HCT116 (cell line): ENCODE measurements at regions not wholly inside any gene's neighbourhood (a gene's known extent, or its start where the extent isn't known, plus 50 kb on each side); places are given as distances from the start of the nearest gene placed in this dataset.

Experiments used
- CBX3 ChIP-seq: IDR thresholded peaks from 2 replicates; pipeline ENCODE4 v1.6.1; 2012; ENCODE audit warnings: low read depth
- EZH2 ChIP-seq: fragments of 200-600 bp; sonication (generic); IDR thresholded peaks from 2 replicates; pipeline ENCODE4 v1.6.1; 2017; ENCODE audit warnings: antibody characterized with exemption, mixed run types
- EZH2phosphoT487 ChIP-seq: fragments of 200-600 bp; IDR thresholded peaks from 2 replicates; pipeline ENCODE4 v1.6.1; 2018; ENCODE audit warnings: antibody characterized with exemption, borderline replicate concordance
- FOSL1 ChIP-seq: IDR thresholded peaks from 2 replicates; pipeline ENCODE4 v1.6.1; 2012; ENCODE audit warnings: low read depth
- JUND ChIP-seq: IDR thresholded peaks from 2 replicates; pipeline ENCODE4 v1.6.1; 2012
- MAX ChIP-seq: IDR thresholded peaks from 2 replicates; pipeline ENCODE4 v1.6.1; 2012
- POLR2A ChIP-seq: IDR thresholded peaks from 2 replicates; pipeline ENCODE4 v1.7.0; 2011; ENCODE audit warnings: borderline replicate concordance; ENCODE audit not compliant: insufficient read depth, insufficient read length; ENCODE audit errors: extremely low read depth
- POLR2AphosphoS5 ChIP-seq: IDR thresholded peaks from 2 replicates; pipeline ENCODE4 v1.6.1; 2011; ENCODE audit warnings: mild to moderate bottlenecking, low read depth, low read length, moderate library complexity
- REST ChIP-seq: IDR thresholded peaks from 2 replicates; pipeline ENCODE4 v1.6.1; 2012; ENCODE audit warnings: low read depth
- SP1 ChIP-seq: IDR thresholded peaks from 2 replicates; pipeline ENCODE4 v1.6.1; 2012; ENCODE audit warnings: low read depth
- TCF7L2 ChIP-seq: IDR thresholded peaks from 2 replicates; pipeline ENCODE4 v1.7.0; 2011; ENCODE audit warnings: borderline replicate concordance, inconsistent platforms; ENCODE audit not compliant: insufficient read depth, insufficient read length; ENCODE audit errors: extremely low read depth
- ZFX ChIP-seq: fragments of 450-650 bp; IDR thresholded peaks from 2 replicates; pipeline ENCODE4 v1.6.1; 2017
- ZNF274 ChIP-seq: fragments of 200-500 bp; sonication (Bioruptor generic); IDR thresholded peaks from 2 replicates; pipeline ENCODE4 v1.6.1; 2014; ENCODE audit warnings: mild to moderate bottlenecking, low read depth, low read length, inconsistent platforms
- TF ChIP-seq, protein P1 (sequence below), 3 experiments: fragments of 200-600 bp in 1 of 3; sonication (generic) in 1 of 3; IDR thresholded peaks in 2 of 3; conservative IDR thresholded peaks in 1 of 3; 2 replicates each; pipeline ENCODE4 v1.5.1; 2012 to 2017; ENCODE audit warnings: low read depth in 2 of 3, low read length in 2 of 3, antibody characterized with exemption in 1 of 3, borderline replicate concordance in 1 of 3, control low read depth in 1 of 3, mild to moderate bottlenecking in 1 of 3, mixed read lengths in 1 of 3, mixed run types in 1 of 3, moderate library complexity in 1 of 3; ENCODE audit not compliant: insufficient read depth in 1 of 3

GRCh38 chr2:226483745-226484619 lies 315.6 kb downstream of the IRS1 start:
- TF ChIP-seq, protein P1, sequence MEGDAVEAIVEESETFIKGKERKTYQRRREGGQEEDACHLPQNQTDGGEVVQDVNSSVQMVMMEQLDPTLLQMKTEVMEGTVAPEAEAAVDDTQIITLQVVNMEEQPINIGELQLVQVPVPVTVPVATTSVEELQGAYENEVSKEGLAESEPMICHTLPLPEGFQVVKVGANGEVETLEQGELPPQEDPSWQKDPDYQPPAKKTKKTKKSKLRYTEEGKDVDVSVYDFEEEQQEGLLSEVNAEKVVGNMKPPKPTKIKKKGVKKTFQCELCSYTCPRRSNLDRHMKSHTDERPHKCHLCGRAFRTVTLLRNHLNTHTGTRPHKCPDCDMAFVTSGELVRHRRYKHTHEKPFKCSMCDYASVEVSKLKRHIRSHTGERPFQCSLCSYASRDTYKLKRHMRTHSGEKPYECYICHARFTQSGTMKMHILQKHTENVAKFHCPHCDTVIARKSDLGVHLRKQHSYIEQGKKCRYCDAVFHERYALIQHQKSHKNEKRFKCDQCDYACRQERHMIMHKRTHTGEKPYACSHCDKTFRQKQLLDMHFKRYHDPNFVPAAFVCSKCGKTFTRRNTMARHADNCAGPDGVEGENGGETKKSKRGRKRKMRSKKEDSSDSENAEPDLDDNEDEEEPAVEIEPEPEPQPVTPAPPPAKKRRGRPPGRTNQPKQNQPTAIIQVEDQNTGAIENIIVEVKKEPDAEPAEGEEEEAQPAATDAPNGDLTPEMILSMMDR (IDR thresholded peaks at IDR 0.05 in 2 of 3, conservative IDR thresholded peaks at IDR 0.05 in 1 of 3; ENCODE audit: borderline replicate concordance in 1 of 3, insufficient read depth in 1 of 3, low read depth in 2 of 3, low read length in 2 of 3) = no peak
- TF ChIP-seq EZH2phosphoT487 = no peak
- no peak for TF ChIP-seq EZH2
- no peak for TF ChIP-seq POLR2AphosphoS5
- TF ChIP-seq REST = no peak
- no peak for TF ChIP-seq POLR2A
- no peak for TF ChIP-seq TCF7L2
- no peak for TF ChIP-seq FOSL1
- TF ChIP-seq MAX = no peak
- TF ChIP-seq SP1 = no peak; the same call in 1 of the 2 replicates
- TF ChIP-seq ZNF274 = no peak
- TF ChIP-seq ZFX = no peak
- TF ChIP-seq CBX3 = no peak
- TF ChIP-seq JUND = no peak
